OCI-LY3 (cell line): ENCODE measurements at regions not wholly inside any gene's neighbourhood (a gene's known extent, or its start where the extent isn't known, plus 50 kb on each side); places are given as distances from the start of the nearest gene placed in this dataset.

Experiments used
- H2AFZ ChIP-seq: fragments of 200-600, 300-600 bp; shearing (Covaris generic); 2 replicates; pipeline ENCODE4 v1.6.0; 2014; ENCODE audit warnings: antibody characterized with exemption, low read depth, low read length
- H3K27ac ChIP-seq: fragments of 200-600, 300-600 bp; sonication (generic); 2 replicates; pipeline ENCODE4 v1.5.1; 2014; ENCODE audit warnings: mild to moderate bottlenecking, low read length, moderate library complexity, mixed read lengths
- H3K27me3 ChIP-seq: fragments of 200-600, 300-600 bp; sonication (generic); 2 replicates; pipeline ENCODE4 v1.6.1; 2014; ENCODE audit warnings: low read depth, low read length, mixed read lengths
- H3K36me3 ChIP-seq: fragments of 200-600, 300-600 bp; sonication (generic); replicated peaks from 2 replicates; pipeline ENCODE3; 2014; ENCODE audit warnings: low read depth, low read length, mixed read lengths
- H3K4me1 ChIP-seq: fragments of 300-600, 200-600 bp; sonication (generic); 2 replicates; pipeline ENCODE4 v1.6.1; 2014; ENCODE audit warnings: low read length, mixed read lengths
- H3K4me2 ChIP-seq: fragments of 200-600, 300-600 bp; sonication (generic); 2 replicates; pipeline ENCODE4 v1.6.1; 2014; ENCODE audit warnings: low read length, mixed read lengths
- H3K4me3 ChIP-seq: fragments of 300-600, 200-600 bp; sonication (generic); 2 replicates; pipeline ENCODE4 v1.5.1; 2014; ENCODE audit warnings: antibody characterized with exemption, mild to moderate bottlenecking, low read length, moderate library complexity
- H3K79me2 ChIP-seq: fragments of 300-600, 200-600 bp; shearing (Covaris generic); 2 replicates; pipeline ENCODE4 v1.6.1; 2014; ENCODE audit warnings: mild to moderate bottlenecking, low read length, mixed read lengths
- H3K9ac ChIP-seq: fragments of 300-600, 200-600 bp; shearing (Covaris generic); 2 replicates; pipeline ENCODE4 v1.6.0; 2014; ENCODE audit warnings: mild to moderate bottlenecking, low read length, moderate library complexity
- H3K9me3 ChIP-seq: fragments of 200-600, 300-600 bp; shearing (Covaris generic); 2 replicates; pipeline ENCODE4 v1.6.1; 2014; ENCODE audit warnings: low read length, mixed read lengths; ENCODE audit not compliant: insufficient read depth
- H4K20me1 ChIP-seq: fragments of 200-600, 300-600 bp; sonication (generic); 2 replicates; pipeline ENCODE4 v1.6.1; 2016; ENCODE audit warnings: low read length, mixed read lengths; ENCODE audit not compliant: insufficient read depth
- CTCF ChIP-seq: fragments of 200-600, 300-600 bp; sonication (generic); IDR thresholded peaks from 2 replicates; pipeline ENCODE4 v1.5.1; 2014; ENCODE audit warnings: antibody characterized with exemption, low read length, low read depth
- EZH2phosphoT487 ChIP-seq: fragments of 200-600 bp; shearing (Covaris generic); IDR thresholded peaks from 2 replicates; pipeline ENCODE4 v1.6.1; 2018; ENCODE audit warnings: antibody characterized with exemption, mixed run types, low read depth

- H3K4me1 ChIP-seq: no peaks in the 10 kb centered on the region
- no peaks in the 10 kb centered on the region for H3K9me3 ChIP-seq
- TF ChIP-seq EZH2phosphoT487 (no peak), CTCF (no peak)
- no peaks in the 10 kb centered on the region for H3K36me3 ChIP-seq
- no peaks in the 10 kb centered on the region for H3K79me2 ChIP-seq
- no peak overlapping the region for H3K27ac ChIP-seq
- H3K4me2 ChIP-seq: no peak overlapping the region
- H2AFZ ChIP-seq: no peak overlapping the region
- H3K4me3 ChIP-seq: no peak overlapping the region
- no peaks in the 10 kb centered on the region for H4K20me1 ChIP-seq
- no peak overlapping the region for H3K9ac ChIP-seq
- no peaks in the 10 kb centered on the region for H3K27me3 ChIP-seq
These were observed 420.6 kb upstream of the UBE2E3 start for GRCh38 chr2:180559771-180560170.

- Histone ChIP-seq H3K9ac (no peak overlapping the region), H3K4me1 (no peaks in the 10 kb centered on the region), H3K36me3 (no peaks in the 10 kb centered on the region), H3K27ac (no peak overlapping the region), H3K79me2 (no peaks in the 10 kb centered on the region), H2AFZ (no peak overlapping the region), H3K9me3 (no peaks in the 10 kb centered on the region), H4K20me1 (no peaks in the 10 kb centered on the region), H3K4me3 (no peak overlapping the region), H3K4me2 (no peak overlapping the region), H3K27me3 (no peaks in the 10 kb centered on the region)
- TF ChIP-seq CTCF (no peak), EZH2phosphoT487 (no peak)
These were observed 421.4 kb upstream of the UBE2E3 start for GRCh38 chr2:180559038-180559437.

- Histone ChIP-seq H4K20me1 (no peaks in the 10 kb centered on the region), H2AFZ (no peak overlapping the region), H3K4me3 (no peak overlapping the region), H3K79me2 (no peaks in the 10 kb centered on the region), H3K36me3 (no peaks in the 10 kb centered on the region), H3K9ac (no peak overlapping the region), H3K4me2 (no peak overlapping the region), H3K9me3 (no peaks in the 10 kb centered on the region), H3K4me1 (no peaks in the 10 kb centered on the region), H3K27ac (no peak overlapping the region), H3K27me3 (no peaks in the 10 kb centered on the region)
- TF ChIP-seq CTCF (no peak), EZH2phosphoT487 (no peak)
These were observed 424.9 kb upstream of the UBE2E3 start for GRCh38 chr2:180555391-180555965.

GRCh38 chr2:180554330-180554729, 426.1 kb upstream of the UBE2E3 start:
- H3K79me2 ChIP-seq: no peaks in the 10 kb centered on the region
- TF ChIP-seq CTCF (no peak), EZH2phosphoT487 (no peak)
- no peaks in the 10 kb centered on the region for H4K20me1 ChIP-seq
- H3K36me3 ChIP-seq: no peaks in the 10 kb centered on the region
- no peak overlapping the region for H3K9ac ChIP-seq
- H3K27me3 ChIP-seq: no peaks in the 10 kb centered on the region
- H3K4me3 ChIP-seq: no peak overlapping the region
- H3K27ac ChIP-seq: no peak overlapping the region
- H3K4me1 ChIP-seq: no peaks in the 10 kb centered on the region
- H3K4me2 ChIP-seq: no peak overlapping the region
- H2AFZ ChIP-seq: no peak overlapping the region
- H3K9me3 ChIP-seq: no peaks in the 10 kb centered on the region
